HCT116 (cell line): ENCODE measurements at regions not wholly inside any gene's neighbourhood (a gene's known extent, or its start where the extent isn't known, plus 50 kb on each side); places are given as distances from the start of the nearest gene placed in this dataset.

ENCODE experiments used
- ATAC-seq: fragments of 200-7000 bp; cut with Tn5 transposase; 2 replicates; pipeline ENCODE4 v1.9.1; 2020; ENCODE audit warnings: mild to moderate bottlenecking, moderate library complexity
- BruUV-seq: library from RNA; stranded (reverse); fragments of 400-500 nt; replicated peaks from 2 replicates; lab custom pipeline; 2021; lab: Mats Ljungman, UMichigan
- CTCF ChIA-PET: fragments of 300-600 bp; sonication (Branson Sonifier 250); formaldehyde crosslinking; loops from one replicate; lab custom pipeline; 2021; ENCODE audit warnings: antibody characterized with exemption; lab: Charles Lee
- POLR2A ChIA-PET: fragments of 300-600, 350-600 bp; sonication (Branson Sonifier 250); formaldehyde crosslinking; loops from one replicate; lab custom pipeline; 2021; ENCODE audit warnings: antibody characterized with exemption; lab: Charles Lee
- RAD21 ChIA-PET, 2 experiments: fragments of 300-600 bp; sonication (Branson Sonifier 250); formaldehyde crosslinking; loops; one replicate each; lab custom pipeline; 2023; ENCODE audit warnings: low total read pairs in 2 of 2; ENCODE audit not compliant: uncharacterized antibody in 2 of 2, unreplicated experiment in 2 of 2, low non-redundant PET in 1 of 2; lab: Charles Lee
- DNase-seq: peaks from one replicate; pipeline ENCODE4 v3.0.0-alpha.2; 2010; ENCODE audit warnings: low read depth, low spot score
- H2AFZ ChIP-seq: fragments of 200-600 bp; shearing (Covaris generic), sonication (generic); 2 replicates; pipeline ENCODE4 v1.6.1; 2017; ENCODE audit warnings: low read depth, mixed run types, mixed read lengths, antibody characterized with exemption, low read length; ENCODE audit not compliant: poor library complexity, severe bottlenecking
- H3K27ac ChIP-seq: 2 replicates; pipeline ENCODE4 v1.5.1; 2012; ENCODE audit warnings: low read depth, low read length
- H3K27me3 ChIP-seq: fragments of 200-600 bp; sonication (generic); 2 replicates; pipeline ENCODE4 v1.6.1; 2016; ENCODE audit warnings: mixed run types, low read length, mixed read lengths; ENCODE audit not compliant: insufficient read depth
- H3K36me3 ChIP-seq, 2 experiments: fragments of 200-500 bp in 1 of 2; fragments of 200-600 bp in 1 of 2; sonication (Bioruptor generic) in 1 of 2; sonication (generic) in 1 of 2; 2 replicates each; pipeline versions ENCODE4 v1.5.1 to v1.6.1; 2014 to 2016; ENCODE audit warnings: low read length in 2 of 2, inconsistent platforms in 1 of 2, mixed read lengths in 1 of 2, mixed run types in 1 of 2; ENCODE audit not compliant: insufficient read depth in 2 of 2, control insufficient read depth in 1 of 2
- H3K4me1 ChIP-seq, 2 experiments: fragments of 200-600 bp in 1 of 2; sonication (generic) in 1 of 2; 2 replicates each; pipeline versions ENCODE4 v1.5.1 to v1.6.1; 2012 to 2017; ENCODE audit warnings: low read length in 2 of 2, inconsistent platforms in 1 of 2, mild to moderate bottlenecking in 1 of 2, mixed read lengths in 1 of 2, mixed run types in 1 of 2, moderate library complexity in 1 of 2; ENCODE audit not compliant: insufficient read depth in 2 of 2, control insufficient read depth in 1 of 2
- H3K4me2 ChIP-seq: fragments of 200-600 bp; sonication (generic); 2 replicates; pipeline ENCODE4 v1.6.1; 2017; ENCODE audit warnings: mixed run types, low read length, mixed read lengths
- H3K4me3 ChIP-seq, 2 experiments: fragments of 200-600 bp in 1 of 2; sonication (generic) in 1 of 2; replicated peaks in 1 of 2; 2 replicates each; pipeline ENCODE4 v1.5.1; 2011 to 2016; ENCODE audit warnings: low read length in 2 of 2, control low read depth in 1 of 2, low read depth in 1 of 2, mild to moderate bottlenecking in 1 of 2, mixed read lengths in 1 of 2, mixed run types in 1 of 2
- H3K79me2 ChIP-seq: fragments of 200-600 bp; sonication (generic); 2 replicates; pipeline ENCODE4 v1.6.1; 2017; ENCODE audit warnings: mild to moderate bottlenecking, mixed run types, low read length, moderate library complexity, mixed read lengths; ENCODE audit not compliant: insufficient read depth
- H3K9ac ChIP-seq: fragments of 200-600 bp; sonication (generic); 2 replicates; pipeline ENCODE4 v1.6.1; 2016; ENCODE audit warnings: low read length, mixed read lengths
- H3K9me2 ChIP-seq: fragments of 200-600 bp; sonication (generic), shearing (Covaris generic); 2 replicates; pipeline ENCODE4 v1.6.1; 2017; ENCODE audit warnings: mixed run types, mild to moderate bottlenecking, moderate library complexity; ENCODE audit not compliant: insufficient read depth
- H3K9me3 ChIP-seq, 2 experiments: fragments of 200-500 bp in 1 of 2; fragments of 200-600 bp in 1 of 2; sonication (Bioruptor generic) in 1 of 2; sonication (generic) in 1 of 2; 2 replicates each; pipeline ENCODE4 v1.6.1; 2014 to 2017; ENCODE audit warnings: low read length in 2 of 2, mixed read lengths in 2 of 2, inconsistent platforms in 1 of 2, low read depth in 1 of 2, mild to moderate bottlenecking in 1 of 2, mixed run types in 1 of 2, moderate library complexity in 1 of 2; ENCODE audit not compliant: control insufficient read depth in 1 of 2, insufficient read depth in 1 of 2
- H4K20me1 ChIP-seq: fragments of 200-600 bp; sonication (generic), shearing (Covaris generic); 2 replicates; pipeline ENCODE4 v1.6.1; 2017; ENCODE audit warnings: mixed run types, mild to moderate bottlenecking, moderate library complexity; ENCODE audit not compliant: insufficient read depth
- CBX3 ChIP-seq: IDR thresholded peaks from 2 replicates; pipeline ENCODE4 v1.6.1; 2012; ENCODE audit warnings: low read depth
- CEBPB ChIP-seq: IDR thresholded peaks from 2 replicates; pipeline ENCODE4 v1.6.1; 2012; ENCODE audit warnings: low read depth
- ELF1 ChIP-seq: IDR thresholded peaks from 2 replicates; pipeline ENCODE4 v1.6.1; 2012; ENCODE audit warnings: low read depth, borderline replicate concordance
- EZH2 ChIP-seq: fragments of 200-600 bp; sonication (generic); IDR thresholded peaks from 2 replicates; pipeline ENCODE4 v1.6.1; 2017; ENCODE audit warnings: antibody characterized with exemption, mixed run types
- EZH2phosphoT487 ChIP-seq: fragments of 200-600 bp; IDR thresholded peaks from 2 replicates; pipeline ENCODE4 v1.6.1; 2018; ENCODE audit warnings: antibody characterized with exemption, borderline replicate concordance
- JUND ChIP-seq: IDR thresholded peaks from 2 replicates; pipeline ENCODE4 v1.6.1; 2012
- MAX ChIP-seq: IDR thresholded peaks from 2 replicates; pipeline ENCODE4 v1.6.1; 2012
- POLR2A ChIP-seq: IDR thresholded peaks from 2 replicates; pipeline ENCODE4 v1.7.0; 2011; ENCODE audit warnings: borderline replicate concordance; ENCODE audit not compliant: insufficient read depth, insufficient read length; ENCODE audit errors: extremely low read depth
- POLR2AphosphoS5 ChIP-seq: IDR thresholded peaks from 2 replicates; pipeline ENCODE4 v1.6.1; 2011; ENCODE audit warnings: mild to moderate bottlenecking, low read depth, low read length, moderate library complexity
- RAD21 ChIP-seq: IDR thresholded peaks from 2 replicates; pipeline ENCODE4 v1.6.1; 2012; ENCODE audit warnings: low read depth, mild to moderate bottlenecking
- REST ChIP-seq: IDR thresholded peaks from 2 replicates; pipeline ENCODE4 v1.6.1; 2012; ENCODE audit warnings: low read depth
- SIN3A ChIP-seq: IDR thresholded peaks from 2 replicates; pipeline ENCODE4 v1.6.1; 2012; ENCODE audit warnings: low read depth
- SP1 ChIP-seq: IDR thresholded peaks from 2 replicates; pipeline ENCODE4 v1.6.1; 2012; ENCODE audit warnings: low read depth
- SRF ChIP-seq: IDR thresholded peaks from 2 replicates; pipeline ENCODE4 v1.6.1; 2012; ENCODE audit warnings: low read depth
- TCF7L2 ChIP-seq: IDR thresholded peaks from 2 replicates; pipeline ENCODE4 v1.7.0; 2011; ENCODE audit warnings: borderline replicate concordance, inconsistent platforms; ENCODE audit not compliant: insufficient read depth, insufficient read length; ENCODE audit errors: extremely low read depth
- YY1 ChIP-seq: IDR thresholded peaks from 2 replicates; pipeline ENCODE4 v1.6.1; 2011; ENCODE audit warnings: low read length, low read depth, moderate library complexity, mild to moderate bottlenecking; ENCODE audit not compliant: insufficient replicate concordance; ENCODE audit errors: extremely low read depth
- ZBTB33 ChIP-seq: IDR thresholded peaks from 2 replicates; pipeline ENCODE4 v1.6.1; 2011; ENCODE audit warnings: mild to moderate bottlenecking, low read length, moderate library complexity; ENCODE audit not compliant: insufficient replicate concordance; ENCODE audit errors: extremely low read depth
- ZFX ChIP-seq: fragments of 450-650 bp; IDR thresholded peaks from 2 replicates; pipeline ENCODE4 v1.6.1; 2017
- ZNF274 ChIP-seq: fragments of 200-500 bp; sonication (Bioruptor generic); IDR thresholded peaks from 2 replicates; pipeline ENCODE4 v1.6.1; 2014; ENCODE audit warnings: mild to moderate bottlenecking, low read depth, low read length, inconsistent platforms
- intact Hi-C: fragments of 100-400 bp; cut with micrococcal nuclease; formaldehyde crosslinking; loops from 2 replicates; pipeline ENCODE4 v1.10.0; 2022
- TF ChIP-seq, protein P1 (sequence below), 3 experiments: fragments of 200-600 bp in 1 of 3; sonication (generic) in 1 of 3; IDR thresholded peaks in 2 of 3; conservative IDR thresholded peaks in 1 of 3; 2 replicates each; pipeline ENCODE4 v1.5.1; 2012 to 2017; ENCODE audit warnings: low read depth in 2 of 3, low read length in 2 of 3, antibody characterized with exemption in 1 of 3, borderline replicate concordance in 1 of 3, control low read depth in 1 of 3, mild to moderate bottlenecking in 1 of 3, mixed read lengths in 1 of 3, mixed run types in 1 of 3, moderate library complexity in 1 of 3; ENCODE audit not compliant: insufficient read depth in 1 of 3

DNA sequence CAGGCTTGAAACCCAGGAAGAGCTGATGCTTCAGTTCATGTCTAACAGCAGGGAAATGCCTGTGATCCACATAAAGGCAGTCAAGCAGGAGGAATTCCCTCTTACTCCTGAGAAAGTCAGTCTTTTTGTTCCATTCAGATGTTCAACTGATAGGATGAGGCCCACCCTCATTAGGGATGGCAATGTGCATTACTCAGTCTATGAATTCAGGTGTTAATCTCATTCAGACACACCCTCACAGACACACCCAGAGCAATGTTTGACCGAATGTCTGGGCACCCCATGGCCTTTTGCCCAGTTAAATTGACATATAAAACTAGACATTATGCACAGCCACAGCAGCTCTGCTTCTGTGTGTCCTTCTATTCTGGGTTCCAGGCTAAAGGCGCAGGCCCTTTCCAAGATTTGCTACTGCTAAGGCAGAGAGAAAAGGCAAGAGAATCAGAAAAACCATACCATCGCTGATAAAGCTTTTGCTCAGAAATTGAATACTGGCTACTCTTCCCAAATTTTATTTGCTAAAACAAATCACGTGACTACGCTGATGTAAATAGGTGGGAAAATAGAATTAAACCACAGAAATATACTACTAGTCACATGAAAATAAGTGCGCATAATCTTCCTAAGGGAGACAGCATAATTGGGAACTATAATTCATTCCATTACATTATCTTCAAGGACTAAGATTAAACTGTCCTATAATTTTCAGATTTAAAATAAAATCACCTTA, 625.0 kb upstream of the MAN1A1 start:
- no peaks in the 10 kb centered on the region for H3K36me3 ChIP-seq
- CTCF ChIA-PET, result no interaction called here
- H3K9me2 ChIP-seq, result no peaks in the 10 kb centered on the region
- H4K20me1 ChIP-seq, result no peaks in the 10 kb centered on the region
- H3K27ac ChIP-seq, result no peak overlapping the region
- no peak for ATAC-seq
- no peak overlapping the region for H3K9ac ChIP-seq
- TF ChIP-seq SIN3A (no peak), ZNF274 (no peak), JUND (no peak), MAX (no peak), POLR2A (no peak), YY1 (no peak), POLR2AphosphoS5 (no peak), SP1 (no peak), RAD21 (no peak), ELF1 (no peak), EZH2phosphoT487 (no peak), TCF7L2 (no peak), ZBTB33 (no peak), CEBPB (no peak), REST (no peak), EZH2 (no peak), SRF (no peak), CBX3 (no peak), ZFX (no peak)
- TF ChIP-seq, protein P1, sequence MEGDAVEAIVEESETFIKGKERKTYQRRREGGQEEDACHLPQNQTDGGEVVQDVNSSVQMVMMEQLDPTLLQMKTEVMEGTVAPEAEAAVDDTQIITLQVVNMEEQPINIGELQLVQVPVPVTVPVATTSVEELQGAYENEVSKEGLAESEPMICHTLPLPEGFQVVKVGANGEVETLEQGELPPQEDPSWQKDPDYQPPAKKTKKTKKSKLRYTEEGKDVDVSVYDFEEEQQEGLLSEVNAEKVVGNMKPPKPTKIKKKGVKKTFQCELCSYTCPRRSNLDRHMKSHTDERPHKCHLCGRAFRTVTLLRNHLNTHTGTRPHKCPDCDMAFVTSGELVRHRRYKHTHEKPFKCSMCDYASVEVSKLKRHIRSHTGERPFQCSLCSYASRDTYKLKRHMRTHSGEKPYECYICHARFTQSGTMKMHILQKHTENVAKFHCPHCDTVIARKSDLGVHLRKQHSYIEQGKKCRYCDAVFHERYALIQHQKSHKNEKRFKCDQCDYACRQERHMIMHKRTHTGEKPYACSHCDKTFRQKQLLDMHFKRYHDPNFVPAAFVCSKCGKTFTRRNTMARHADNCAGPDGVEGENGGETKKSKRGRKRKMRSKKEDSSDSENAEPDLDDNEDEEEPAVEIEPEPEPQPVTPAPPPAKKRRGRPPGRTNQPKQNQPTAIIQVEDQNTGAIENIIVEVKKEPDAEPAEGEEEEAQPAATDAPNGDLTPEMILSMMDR (IDR thresholded peaks at IDR 0.05 in 2 of 3, conservative IDR thresholded peaks at IDR 0.05 in 1 of 3; ENCODE audit: borderline replicate concordance in 1 of 3, insufficient read depth in 1 of 3, low read depth in 2 of 3, low read length in 2 of 3), result no peak
- no peak overlapping the region for H3K4me2 ChIP-seq
- H3K79me2 ChIP-seq, result no peaks in the 10 kb centered on the region
- POLR2A ChIA-PET, result no interaction called here
- DNase-seq, result no peak
- no TSS peak for BruUV-seq
- H3K4me3 ChIP-seq, result no peak overlapping the region
- no peaks in the 10 kb centered on the region for H3K4me1 ChIP-seq
- no peaks in the 10 kb centered on the region for H3K27me3 ChIP-seq
- RAD21 ChIA-PET, result no interaction called here
- intact Hi-C loops, result loop anchor here (5.0 kb wide), 1 partner anchor 622 kb away; no protein-coding TSS in a partner anchor
- H3K9me3 ChIP-seq, result no peaks in the 10 kb centered on the region
- no peak overlapping the region for H2AFZ ChIP-seq
